Thyroid gland (tissue), 4 donors: ENCODE measurements at regions not wholly inside any gene's neighbourhood (a gene's known extent, or its start where the extent isn't known, plus 50 kb on each side); places are given as distances from the start of the nearest gene placed in this dataset.

ENCODE experiments used
- CTCF ChIP-seq, 6 experiments: fragments of 200-600 bp in 3 of 6; fragments of 450-650 bp in 3 of 6; sonication (generic) in 3 of 6; IDR thresholded peaks; one replicate each; pipeline ENCODE4 v1.5.1; 2016 to 2019; ENCODE audit warnings: antibody characterized with exemption in 6 of 6, mild to moderate bottlenecking in 2 of 6, inconsistent platforms in 1 of 6, moderate library complexity in 1 of 6
- POLR2A ChIP-seq, 2 donors: fragments of 450-650 bp; IDR thresholded peaks; one replicate each; pipeline ENCODE4 v1.6.1; 2017; ENCODE audit warnings: antibody characterized with exemption in 2 of 2, mild to moderate bottlenecking in 2 of 2, moderate library complexity in 1 of 2

- TF ChIP-seq CTCF (IDR thresholded peaks at IDR 0.05), result no peak
- no peak for TF ChIP-seq POLR2A (IDR thresholded peaks at IDR 0.05)
Observed at GRCh38 chr5:104612005-104612404, 1049.4 kb upstream of the NUDT12 start.
